Panc1 (cell line): ENCODE measurements at regions not wholly inside any gene's neighbourhood (a gene's known extent, or its start where the extent isn't known, plus 50 kb on each side); places are given as distances from the start of the nearest gene placed in this dataset.

ENCODE experiments used
- ATAC-seq: fragments of 200-7000 bp; cut with Tn5 transposase; 2 replicates; pipeline ENCODE4 v1.9.1; 2020; ENCODE audit warnings: mild to moderate bottlenecking, moderate library complexity
- BruUV-seq: library from RNA; stranded (reverse); fragments of 400-500 nt; replicated peaks from 2 replicates; lab custom pipeline; 2021; lab: Mats Ljungman, UMichigan
- CTCF ChIA-PET: fragments of 300-600 bp; sonication (Branson Sonifier 250); formaldehyde crosslinking; loops from one replicate; lab custom pipeline; 2022; ENCODE audit warnings: antibody characterized with exemption; lab: Charles Lee
- POLR2A ChIA-PET: fragments of 300-600 bp; sonication (Branson Sonifier 250); formaldehyde crosslinking; loops from one replicate; lab custom pipeline; 2022; ENCODE audit warnings: antibody characterized with exemption; lab: Charles Lee
- DNase-seq: peaks from one replicate; pipeline ENCODE4 v3.0.0-alpha.2; 2010; ENCODE audit warnings: low read depth, low spot score
- H3K27ac ChIP-seq: 2 replicates; pipeline ENCODE4 v1.5.1; 2011; ENCODE audit warnings: mild to moderate bottlenecking, low read length, inconsistent platforms
- H3K27me3 ChIP-seq: fragments of 200-500 bp; sonication (Bioruptor generic); 2 replicates; pipeline ENCODE4 v1.6.0; 2014; ENCODE audit warnings: low read length, inconsistent platforms; ENCODE audit not compliant: control insufficient read depth, insufficient read depth
- H3K36me3 ChIP-seq: fragments of 200-500 bp; sonication (Bioruptor generic); 2 replicates; pipeline ENCODE4 v1.5.1; 2014; ENCODE audit warnings: inconsistent platforms, mild to moderate bottlenecking, low read length, moderate library complexity; ENCODE audit not compliant: control insufficient read depth, insufficient read depth
- H3K4me1 ChIP-seq: 2 replicates; pipeline ENCODE4 v1.5.1; 2011; ENCODE audit warnings: inconsistent platforms, mild to moderate bottlenecking, low read length, moderate library complexity; ENCODE audit not compliant: control insufficient read depth, insufficient read depth
- H3K4me3 ChIP-seq, 2 experiments: 2 replicates each; pipeline ENCODE4 v1.5.1; 2011 to 2012; ENCODE audit warnings: low read depth in 2 of 2, low read length in 2 of 2, mild to moderate bottlenecking in 2 of 2, inconsistent platforms in 1 of 2, moderate library complexity in 1 of 2
- H3K9me3 ChIP-seq: fragments of 200-500 bp; sonication (Bioruptor generic); 2 replicates; pipeline ENCODE4 v1.5.1; 2014; ENCODE audit warnings: low read depth, mild to moderate bottlenecking, inconsistent platforms, low read length, moderate library complexity; ENCODE audit not compliant: control insufficient read depth, insufficient read depth
- POLR2AphosphoS5 ChIP-seq: IDR thresholded peaks from 2 replicates; pipeline ENCODE4 v1.6.1; 2012; ENCODE audit warnings: mild to moderate bottlenecking, low read depth, low read length, moderate library complexity
- SIN3A ChIP-seq: IDR thresholded peaks from 2 replicates; pipeline ENCODE4 v1.6.1; 2012; ENCODE audit warnings: low read depth, mild to moderate bottlenecking, low read length, moderate library complexity, borderline replicate concordance; ENCODE audit not compliant: insufficient read depth
- TCF7L2 ChIP-seq: IDR thresholded peaks from 2 replicates; pipeline ENCODE4 v1.6.1; 2011; ENCODE audit warnings: mild to moderate bottlenecking, low read depth, low read length, inconsistent platforms
- in situ Hi-C: cut with HindIII; loops from 2 replicates; pipeline ENCODE4 v1.10.0; 2016; ENCODE audit warnings: low sequenced_read_pairs, low pct_unique_long_range_greater_than_20kb
- intact Hi-C: fragments of 100-400 bp; cut with micrococcal nuclease; formaldehyde crosslinking; loops from one replicate; pipeline ENCODE4 v1.10.0; 2022; ENCODE audit not compliant: unreplicated experiment
- TF ChIP-seq, protein P1 (sequence below), 2 experiments: IDR thresholded peaks; 2 replicates each; pipeline ENCODE4 v1.6.1; 2011 to 2012; ENCODE audit warnings: low read depth in 2 of 2, control low read depth in 1 of 2, low read length in 1 of 2, mild to moderate bottlenecking in 1 of 2, moderate library complexity in 1 of 2; ENCODE audit not compliant: insufficient read depth in 1 of 2
- TF ChIP-seq, protein P2 (sequence below): fragments of 450-650 bp; IDR thresholded peaks from 2 replicates; pipeline ENCODE4 v1.5.1; 2017; ENCODE audit warnings: mild to moderate bottlenecking

DNA sequence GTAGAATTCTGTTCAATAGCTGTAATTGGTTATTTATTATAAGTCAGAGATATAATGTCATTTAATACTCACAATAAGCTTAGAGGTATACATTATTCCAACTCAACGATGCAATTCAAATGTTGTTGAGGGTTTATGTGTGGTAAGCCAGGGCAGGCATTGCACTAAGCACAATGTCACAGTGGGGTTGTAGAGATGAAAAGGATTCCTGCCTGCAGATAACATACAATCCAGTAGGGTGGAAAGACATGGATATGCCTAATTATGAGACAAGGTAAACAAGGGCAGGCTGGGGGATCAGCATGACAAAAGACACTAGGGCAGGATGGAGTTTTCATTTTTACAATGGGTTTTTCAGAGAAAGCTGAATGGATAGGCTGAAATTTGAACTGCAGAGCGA, 98.7 kb upstream of the PALM2AKAP2 start:
- TF ChIP-seq SIN3A: no peak
- TF ChIP-seq, protein P1, sequence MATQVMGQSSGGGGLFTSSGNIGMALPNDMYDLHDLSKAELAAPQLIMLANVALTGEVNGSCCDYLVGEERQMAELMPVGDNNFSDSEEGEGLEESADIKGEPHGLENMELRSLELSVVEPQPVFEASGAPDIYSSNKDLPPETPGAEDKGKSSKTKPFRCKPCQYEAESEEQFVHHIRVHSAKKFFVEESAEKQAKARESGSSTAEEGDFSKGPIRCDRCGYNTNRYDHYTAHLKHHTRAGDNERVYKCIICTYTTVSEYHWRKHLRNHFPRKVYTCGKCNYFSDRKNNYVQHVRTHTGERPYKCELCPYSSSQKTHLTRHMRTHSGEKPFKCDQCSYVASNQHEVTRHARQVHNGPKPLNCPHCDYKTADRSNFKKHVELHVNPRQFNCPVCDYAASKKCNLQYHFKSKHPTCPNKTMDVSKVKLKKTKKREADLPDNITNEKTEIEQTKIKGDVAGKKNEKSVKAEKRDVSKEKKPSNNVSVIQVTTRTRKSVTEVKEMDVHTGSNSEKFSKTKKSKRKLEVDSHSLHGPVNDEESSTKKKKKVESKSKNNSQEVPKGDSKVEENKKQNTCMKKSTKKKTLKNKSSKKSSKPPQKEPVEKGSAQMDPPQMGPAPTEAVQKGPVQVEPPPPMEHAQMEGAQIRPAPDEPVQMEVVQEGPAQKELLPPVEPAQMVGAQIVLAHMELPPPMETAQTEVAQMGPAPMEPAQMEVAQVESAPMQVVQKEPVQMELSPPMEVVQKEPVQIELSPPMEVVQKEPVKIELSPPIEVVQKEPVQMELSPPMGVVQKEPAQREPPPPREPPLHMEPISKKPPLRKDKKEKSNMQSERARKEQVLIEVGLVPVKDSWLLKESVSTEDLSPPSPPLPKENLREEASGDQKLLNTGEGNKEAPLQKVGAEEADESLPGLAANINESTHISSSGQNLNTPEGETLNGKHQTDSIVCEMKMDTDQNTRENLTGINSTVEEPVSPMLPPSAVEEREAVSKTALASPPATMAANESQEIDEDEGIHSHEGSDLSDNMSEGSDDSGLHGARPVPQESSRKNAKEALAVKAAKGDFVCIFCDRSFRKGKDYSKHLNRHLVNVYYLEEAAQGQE (IDR thresholded peaks at IDR 0.05; ENCODE audit: insufficient read depth in 1 of 2, low read depth in 2 of 2, low read length in 1 of 2): no peak
- no peaks in the 10 kb centered on the region for H3K9me3 ChIP-seq
- no peak overlapping the region for H3K4me3 ChIP-seq
- BruUV-seq: no TSS peak
- intact Hi-C loops (no loop called here), in situ Hi-C loops (no loop called here)
- H3K36me3 ChIP-seq: no peaks in the 10 kb centered on the region
- DNase-seq: no peak
- POLR2A ChIA-PET: no interaction called here
- CTCF ChIA-PET: no interaction called here
- no peak for ATAC-seq
- no peaks in the 10 kb centered on the region for H3K27me3 ChIP-seq
- H3K27ac ChIP-seq: no peak overlapping the region
- no peaks in the 10 kb centered on the region for H3K4me1 ChIP-seq

DNA sequence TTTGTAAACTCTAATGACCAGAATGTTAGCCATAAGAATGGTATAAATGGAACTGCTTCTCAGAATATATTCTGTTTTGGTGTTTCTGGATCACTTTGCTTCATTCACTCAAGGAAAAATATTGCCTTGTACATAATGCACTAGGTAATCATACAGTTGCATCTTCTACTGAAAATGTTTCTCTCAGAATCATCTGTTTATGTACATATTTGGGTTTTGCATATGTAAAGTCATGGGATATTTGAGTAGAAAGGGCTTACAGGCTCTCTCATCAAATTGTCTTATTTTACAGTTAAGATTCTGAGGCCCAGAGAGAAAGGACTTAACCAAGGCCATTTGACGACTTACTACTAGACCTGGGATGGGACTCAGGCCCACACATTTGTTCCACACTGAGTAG, 97.8 kb upstream of the PALM2AKAP2 start:
- H3K27me3 ChIP-seq: no peaks in the 10 kb centered on the region
- intact Hi-C loops: no loop called here
- no peak overlapping the region for H3K4me3 ChIP-seq
- POLR2A ChIA-PET: no interaction called here
- no peaks in the 10 kb centered on the region for H3K36me3 ChIP-seq
- H3K9me3 ChIP-seq: no peaks in the 10 kb centered on the region
- DNase-seq (no peak), ATAC-seq (no peak)
- no peak overlapping the region for H3K27ac ChIP-seq
- no TSS peak for BruUV-seq
- TF ChIP-seq SIN3A (no peak), TCF7L2 (no peak), POLR2AphosphoS5 (no peak)
- TF ChIP-seq, protein P2, sequence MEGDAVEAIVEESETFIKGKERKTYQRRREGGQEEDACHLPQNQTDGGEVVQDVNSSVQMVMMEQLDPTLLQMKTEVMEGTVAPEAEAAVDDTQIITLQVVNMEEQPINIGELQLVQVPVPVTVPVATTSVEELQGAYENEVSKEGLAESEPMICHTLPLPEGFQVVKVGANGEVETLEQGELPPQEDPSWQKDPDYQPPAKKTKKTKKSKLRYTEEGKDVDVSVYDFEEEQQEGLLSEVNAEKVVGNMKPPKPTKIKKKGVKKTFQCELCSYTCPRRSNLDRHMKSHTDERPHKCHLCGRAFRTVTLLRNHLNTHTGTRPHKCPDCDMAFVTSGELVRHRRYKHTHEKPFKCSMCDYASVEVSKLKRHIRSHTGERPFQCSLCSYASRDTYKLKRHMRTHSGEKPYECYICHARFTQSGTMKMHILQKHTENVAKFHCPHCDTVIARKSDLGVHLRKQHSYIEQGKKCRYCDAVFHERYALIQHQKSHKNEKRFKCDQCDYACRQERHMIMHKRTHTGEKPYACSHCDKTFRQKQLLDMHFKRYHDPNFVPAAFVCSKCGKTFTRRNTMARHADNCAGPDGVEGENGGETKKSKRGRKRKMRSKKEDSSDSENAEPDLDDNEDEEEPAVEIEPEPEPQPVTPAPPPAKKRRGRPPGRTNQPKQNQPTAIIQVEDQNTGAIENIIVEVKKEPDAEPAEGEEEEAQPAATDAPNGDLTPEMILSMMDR: no peak
- TF ChIP-seq, protein P1 (IDR thresholded peaks at IDR 0.05; ENCODE audit: insufficient read depth in 1 of 2, low read depth in 2 of 2, low read length in 1 of 2): no peak
- no peaks in the 10 kb centered on the region for H3K4me1 ChIP-seq
- CTCF ChIA-PET: no interaction called here
- in situ Hi-C loops: no loop called here
